T-helper 17 cell (primary cell): ENCODE measurements at regions not wholly inside any gene's neighbourhood (a gene's known extent, or its start where the extent isn't known, plus 50 kb on each side); places are given as distances from the start of the nearest gene placed in this dataset.

Experiments used
- ATAC-seq: fragments of 150-1000 bp; cut with Tn5 transposase; 2 replicates; pipeline ENCODE4 v1.10.0; 2021; ENCODE audit warnings: mild to moderate bottlenecking, moderate library complexity
- DNase-seq, 3 donors: peaks; one replicate each; pipeline versions ENCODE4 v3.0.0 to v3.0.0-alpha.2; 2020 to 2021
- H3K9me3 ChIP-seq: one replicate; pipeline ENCODE4 v1.7.0; 2013; ENCODE audit warnings: low read length, mild to moderate bottlenecking; ENCODE audit not compliant: control insufficient read depth, poor library complexity, severe bottlenecking
- H3K27ac Mint-ChIP-seq: one replicate; pipeline ENCODE4 v1.8.0; 2022; ENCODE audit warnings: mild to moderate bottlenecking, moderate library complexity, mixed read lengths
- H3K27me3 Mint-ChIP-seq: one replicate; pipeline ENCODE4 v1.8.0; 2022; ENCODE audit warnings: mixed read lengths
- H3K36me3 Mint-ChIP-seq: one replicate; pipeline ENCODE4 v1.8.0; 2022; ENCODE audit warnings: low read depth, mixed read lengths
- H3K4me1 Mint-ChIP-seq: one replicate; pipeline ENCODE4 v1.8.0; 2022; ENCODE audit warnings: mild to moderate bottlenecking, mixed read lengths
- H3K4me3 Mint-ChIP-seq: one replicate; pipeline ENCODE4 v1.8.0; 2022; ENCODE audit warnings: mild to moderate bottlenecking, moderate library complexity, mixed read lengths

DNA sequence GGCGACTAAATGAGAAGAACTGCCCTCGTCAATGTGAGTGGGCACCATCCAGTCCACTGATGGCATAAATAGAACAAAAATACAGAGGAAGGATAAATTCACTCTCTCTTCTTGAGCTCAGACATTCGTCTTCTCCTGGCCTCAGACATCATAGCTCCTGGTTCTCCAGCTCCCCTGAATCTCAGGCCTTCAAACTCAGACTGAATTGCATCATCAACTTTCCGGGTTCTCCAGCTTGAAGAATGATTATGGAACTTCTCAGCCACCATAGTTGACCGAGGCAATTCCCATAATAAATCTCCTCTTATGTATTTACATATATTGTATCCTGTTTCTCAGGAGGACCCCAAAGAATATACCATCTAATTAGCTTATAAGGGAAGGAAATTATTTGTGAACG, 55.0 kb upstream of the FNDC3A start:
- ATAC-seq: no peak
- no peaks in the 10 kb centered on the region for H3K9me3 ChIP-seq
- no peak overlapping the region for H3K4me3 Mint-ChIP-seq
- peaks cover 6% of the 10 kb centered on the region for H3K4me1 Mint-ChIP-seq
- H3K27ac Mint-ChIP-seq: no peak overlapping the region
- peaks cover 2% of the 10 kb centered on the region for H3K36me3 Mint-ChIP-seq
- DNase-seq: no peak
- no peaks in the 10 kb centered on the region for H3K27me3 Mint-ChIP-seq

DNA sequence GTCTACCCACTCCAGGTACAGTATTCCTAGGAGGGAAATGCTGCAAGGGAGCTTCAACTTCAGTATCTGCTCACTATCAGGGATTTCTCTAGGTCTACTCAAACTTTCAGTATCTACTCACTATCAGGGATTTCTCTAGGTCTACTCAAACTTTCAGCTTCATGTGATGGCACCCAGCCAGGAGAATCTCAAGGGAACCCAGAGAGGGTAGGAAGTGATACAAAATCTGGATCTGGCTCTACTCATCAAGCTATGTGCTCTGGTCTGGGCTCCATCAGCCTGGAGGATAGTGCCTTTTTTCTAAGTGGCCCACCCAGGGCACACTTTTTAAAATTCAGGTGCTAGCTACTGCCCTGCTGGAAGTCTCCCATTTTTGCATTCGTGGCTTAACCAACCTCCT, 52.3 kb upstream of the FNDC3A start:
- Mint-ChIP-seq H3K4me3 (no peak overlapping the region), H3K4me1 (peaks cover 6% of the 10 kb centered on the region), H3K36me3 (peaks cover under 1% of the 10 kb centered on the region), H3K27me3 (no peaks in the 10 kb centered on the region), H3K27ac (no peak overlapping the region)
- no peak for ATAC-seq
- no peak for DNase-seq
- no peaks in the 10 kb centered on the region for H3K9me3 ChIP-seq

DNA sequence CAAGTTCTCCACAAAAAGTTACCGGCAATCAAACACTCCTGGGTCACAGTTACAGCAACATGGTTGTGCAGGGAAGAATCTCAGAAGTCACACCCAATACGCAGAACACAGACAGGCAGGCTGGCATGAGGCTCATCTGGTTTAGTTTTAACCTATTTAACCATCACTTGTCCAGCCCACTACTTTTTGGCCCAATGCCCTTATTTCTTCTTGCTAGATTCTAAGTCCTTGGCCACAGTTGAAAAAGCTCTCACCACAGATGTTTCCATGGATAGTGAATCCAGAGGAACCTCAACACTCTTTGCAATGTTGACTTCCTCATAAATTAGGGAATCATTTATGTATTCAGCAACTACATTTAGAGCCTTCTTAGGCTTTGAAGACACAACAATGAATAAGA, 50.7 kb upstream of the FNDC3A start:
- no peaks in the 10 kb centered on the region for H3K9me3 ChIP-seq
- Mint-ChIP-seq H3K4me1 (peaks cover under 1% of the 10 kb centered on the region), H3K4me3 (no peak overlapping the region), H3K27me3 (no peaks in the 10 kb centered on the region), H3K36me3 (peaks cover 3% of the 10 kb centered on the region), H3K27ac (no peak overlapping the region)
- DNase-seq (no peak), ATAC-seq (no peak)
